NCI-H146 treated with DMSO at 0.1 percent for 48 hours (cell line): ENCODE measurements at regions not wholly inside any gene's neighbourhood (a gene's known extent, or its start where the extent isn't known, plus 50 kb on each side); places are given as distances from the start of the nearest gene placed in this dataset.
"Not testable (repeated sequence)": the region's sequence is repeated elsewhere in the genome, so short reads cannot be mapped to it uniquely, and the experiment has no call there.

Experiments
- DNase-seq: peaks from one replicate; lab custom pipeline; 2025; ENCODE audit not compliant: unreplicated experiment; lab: John Stamatoyannopoulos, UW

GRCh38 chr4:188650516-188650915, 511.3 kb downstream of the TRIML1 start:
- DNase-seq: no peak

- DNase-seq: no peak
Observed at GRCh38 chr4:188657365-188657764, 518.1 kb downstream of the TRIML1 start.

GRCh38 chr4:188658958-188659522, 519.8 kb downstream of the TRIML1 start:
- no peak for DNase-seq

GRCh38 chr4:188660796-188661195, 521.6 kb downstream of the TRIML1 start:
- DNase-seq: no peak

- DNase-seq: no peak
Observed at GRCh38 chr4:188661502-188661901, 522.3 kb downstream of the TRIML1 start.

- no peak for DNase-seq
Observed at GRCh38 chr4:188663369-188663768, 524.1 kb downstream of the TRIML1 start.

- DNase-seq: no peak
Observed at GRCh38 chr4:188665491-188666457, 526.5 kb downstream of the TRIML1 start.

GRCh38 chr4:188678691-188679090, 539.5 kb downstream of the TRIML1 start:
- not testable (repeated sequence) for DNase-seq

GRCh38 chr4:188680004-188680666, 540.9 kb downstream of the TRIML1 start:
- no peak for DNase-seq

GRCh38 chr4:188680667-188681063, 541.4 kb downstream of the TRIML1 start:
- DNase-seq: no peak

GRCh38 chr4:188682321-188682720, 543.1 kb downstream of the TRIML1 start:
- DNase-seq: no peak

GRCh38 chr4:188683571-188683970, 544.3 kb downstream of the TRIML1 start:
- no peak for DNase-seq

- DNase-seq: no peak
Observed at GRCh38 chr4:188688956-188689355, 549.7 kb downstream of the TRIML1 start.

GRCh38 chr4:188691811-188692210, 552.6 kb downstream of the TRIML1 start:
- no peak for DNase-seq

GRCh38 chr4:188695261-188695660, 556.0 kb downstream of the TRIML1 start:
- no peak for DNase-seq

GRCh38 chr4:188697243-188697642, 558.0 kb downstream of the TRIML1 start:
- no peak for DNase-seq

- no peak for DNase-seq
Observed at GRCh38 chr4:188701952-188702351, 562.7 kb downstream of the TRIML1 start.

- DNase-seq: no peak
Observed at GRCh38 chr4:188704288-188704687, 565.0 kb downstream of the TRIML1 start.

- DNase-seq: no peak
Observed at GRCh38 chr4:188707036-188707435, 567.8 kb downstream of the TRIML1 start.

- no peak for DNase-seq
Observed at GRCh38 chr4:188714501-188714900, 575.3 kb downstream of the TRIML1 start.

- DNase-seq: no peak
Observed at GRCh38 chr4:188714907-188715306, 575.7 kb downstream of the TRIML1 start.

GRCh38 chr4:188717661-188718060, 578.4 kb downstream of the TRIML1 start:
- no peak for DNase-seq
